ENCODE measurements at regions not wholly inside any gene's neighbourhood (a gene's known extent, or its start where the extent isn't known, plus 50 kb on each side); places are given as distances from the start of the nearest gene placed in this dataset.

- no peak overlapping the region for H3K9ac ChIP-seq
- H2AFZ ChIP-seq (ENCODE audit: low read depth): no peak overlapping the region
- H3K4me2 ChIP-seq: no peak overlapping the region
- POLR2A ChIA-PET: no interaction called here
- H3K36me3 ChIP-seq (replicated peaks in 1 of 2; ENCODE audit: control insufficient read depth in 1 of 2, insufficient read depth in 2 of 2, low read length in 1 of 2): no peaks in the 10 kb centered on the region
- no peak for DNase-seq
- H3K4me3 ChIP-seq (ENCODE audit: low read depth in 2 of 2, low read length in 1 of 2): no peak overlapping the region
- no peaks in the 10 kb centered on the region for H4K20me1 ChIP-seq (ENCODE audit: insufficient read depth)
- H3K9me3 ChIP-seq: no peaks in the 10 kb centered on the region
- H3K79me2 ChIP-seq (ENCODE audit: insufficient read depth): no peaks in the 10 kb centered on the region
- H3K27me3 ChIP-seq (ENCODE audit: insufficient read depth): no peaks in the 10 kb centered on the region
- H3F3A ChIP-seq (replicated peaks; ENCODE audit: insufficient read depth): no peaks in the 10 kb centered on the region
- WGBS (ENCODE audit: low lambda C conversion rate): 17% methylated on average over 2 of the region's 2 CpGs
- no peaks in the 10 kb centered on the region for H3K9me2 ChIP-seq
- no peak for TF ChIP-seq REST (IDR thresholded peaks at IDR 0.05; ENCODE audit: low read depth, low read length)
- no peak for TF ChIP-seq GATA2 (CRISPR knock-in tag; IDR thresholded peaks at IDR 0.05)
- TF ChIP-seq RCOR1 (IDR thresholded peaks at IDR 0.05; ENCODE audit: low read length): no peak
- TF ChIP-seq YY1 (IDR thresholded peaks at IDR 0.05; ENCODE audit: low read depth): no peak
- TF ChIP-seq TEAD4 (IDR thresholded peaks at IDR 0.05; ENCODE audit: borderline replicate concordance, insufficient read depth): no peak
- TF ChIP-seq MAX (IDR thresholded peaks at IDR 0.05; ENCODE audit: low read depth): no peak
- no peak for TF ChIP-seq EZH2phosphoT487 (IDR thresholded peaks at IDR 0.05; ENCODE audit: borderline replicate concordance, low read depth)
- TF ChIP-seq JUND (IDR thresholded peaks at IDR 0.05): no peak
- TF ChIP-seq GABPA (IDR thresholded peaks at IDR 0.05; ENCODE audit: low read depth): no peak
- TF ChIP-seq NFIC (IDR thresholded peaks at IDR 0.05; ENCODE audit: borderline replicate concordance): no peak
- TF ChIP-seq POLR2AphosphoS5 (IDR thresholded peaks at IDR 0.05; ENCODE audit: low read depth, low read length): no peak
- TF ChIP-seq EP300 (IDR thresholded peaks at IDR 0.05; ENCODE audit: borderline replicate concordance in 1 of 2, low read depth in 1 of 2, low read length in 1 of 2): no peak
- TF ChIP-seq USF2 (IDR thresholded peaks at IDR 0.05; ENCODE audit: borderline replicate concordance, low read depth, low read length): no peak
- no peak for TF ChIP-seq SIN3A (IDR thresholded peaks at IDR 0.05; ENCODE audit: borderline replicate concordance, low read depth, low read length)
- no peak for TF ChIP-seq TAF1 (IDR thresholded peaks at IDR 0.05; ENCODE audit: borderline replicate concordance, low read depth, low read length)
- no peak overlapping the region for H3K27ac ChIP-seq (ENCODE audit: low read depth in 2 of 2, low read length in 1 of 2)
- no peaks in the 10 kb centered on the region for H3K4me1 ChIP-seq (ENCODE audit: control insufficient read depth in 1 of 2, insufficient read depth in 2 of 2, low read depth in 1 of 2, low read length in 1 of 2)
- CTCF ChIA-PET: interaction anchor here (0.6 kb wide), 1 partner anchor 1766 kb away, joined by 3 read pairs; no protein-coding TSS in a partner anchor
Measured at GRCh38 chr4:27187786-27188185, 327.1 kb downstream of the STIM2 start.

Data from SK-N-SH (cell line).